Pancreas (tissue), 10 donors: ENCODE measurements at regions not wholly inside any gene's neighbourhood (a gene's known extent, or its start where the extent isn't known, plus 50 kb on each side); places are given as distances from the start of the nearest gene placed in this dataset.

ENCODE experiments used
- ATAC-seq, 4 donors: fragments of 200-7000 bp; cut with Tn5 transposase; one replicate each; pipeline versions ENCODE4 v1.8.0 to v1.9.1; 2020; ENCODE audit warnings: mild to moderate bottlenecking in 4 of 4, moderate library complexity in 4 of 4
- DNase-seq, 6 donors: peaks; one replicate each; pipeline ENCODE4 v3.0.0-alpha.2; 2020
- FAIRE-seq: peaks from 2 replicates; lab custom pipeline; 2012; peaks lifted over from hg19 to GRCh38; lab: Jason Lieb, UNC
- H3K27ac ChIP-seq, 4 donors: fragments of 200-600 bp; sonication (generic); 1 replicate in 3 of 4; 2 replicates in 1 of 4; pipeline versions ENCODE4 v1.5.0 to v1.8.0; 2020
- H3K27me3 ChIP-seq, 4 donors: fragments of 200-600 bp; one replicate each; pipeline ENCODE4 v1.8.0; 2021
- H3K36me3 ChIP-seq, 3 donors: fragments of 200-600 bp; sonication (generic) in 1 of 3; one replicate each; pipeline versions ENCODE4 v1.5.0 to v1.8.0; 2020 to 2021
- H3K4me1 ChIP-seq, 3 donors: fragments of 200-600 bp; one replicate each; pipeline ENCODE4 v1.8.0; 2021
- H3K4me3 ChIP-seq, 4 donors: fragments of 200-600 bp; sonication (generic) in 2 of 4; one replicate each; pipeline versions ENCODE4 v1.5.0 to v1.8.0; 2020 to 2021
- H3K9me3 ChIP-seq, 4 donors: fragments of 200-600 bp; one replicate each; pipeline ENCODE4 v1.8.0; 2021
- CTCF ChIP-seq, 4 donors: fragments of 200-600 bp; sonication (generic) in 3 of 4; IDR thresholded peaks; one replicate each; pipeline versions ENCODE4 v1.5.0 to v1.8.0; 2021; ENCODE audit warnings: antibody characterized with exemption in 4 of 4
- WGBS, 2 donors: extraction: QIAGEN DNeasy Blood & Tissue Kit; methylation state at CpG; one replicate each; pipeline ENCODE4 v1.1.7; 2013; 5-methylcytosine and 5-hydroxymethylcytosine counted together
- intact Hi-C, 3 donors: fragments of 100-400 bp; cut with DNase I; formaldehyde crosslinking; loops; one replicate each; pipeline versions ENCODE4 v1.11.1 to v1.14.2; 2022
- donor health status: healthy with polysubstance abuse.
- donor health status: DM: no; HTN: no; CAD: no; lungs with moderate emphysema.
- donor health status: DM: no; HTN: no; CAD: no.
- donor health status: control.
- donor health status: control.
- donor health status: Bipolar disorder and iron deficiency.
- donor health status: DM: yes; HTN: yes; CAD: no.
- donor health status: DM: no; HTN: no; CAD: no.
- donor health status: DM: no; HTN: no; CAD: no.
- donor health status: DM: yes; HTN: yes; CAD: no.

- Histone ChIP-seq H3K9me3 (no peaks in the 10 kb centered on the region), H3K4me1 (no peaks in the 10 kb centered on the region), H3K4me3 (no peak overlapping the region), H3K36me3 (no peaks in the 10 kb centered on the region), H3K27me3 (no peaks in the 10 kb centered on the region), H3K27ac (no peak overlapping the region)
- no peak for FAIRE-seq
- no peak for TF ChIP-seq CTCF (IDR thresholded peaks at IDR 0.05)
- ATAC-seq, result no peak
- no peak for DNase-seq
- intact Hi-C loops, result no loop called here
- 93 to 96% methylated on average over 2 of the region's 2 CpGs for WGBS, 2 donors
Measured at GRCh38 chr4:128686810-128687209, 122.7 kb upstream of the JADE1 start.

- Histone ChIP-seq H3K27ac (no peak overlapping the region), H3K36me3 (no peaks in the 10 kb centered on the region), H3K4me1 (no peaks in the 10 kb centered on the region), H3K4me3 (no peak overlapping the region), H3K27me3 (no peaks in the 10 kb centered on the region), H3K9me3 (no peaks in the 10 kb centered on the region)
- TF ChIP-seq CTCF (IDR thresholded peaks at IDR 0.05), result no peak
- peak in 1 of 4 donors; percentile 66 for ATAC-seq
- no peak for FAIRE-seq
- DNase-seq, result no peak
- WGBS, 2 donors, result 71 to 82% methylated on average over 2 of the region's 2 CpGs
- intact Hi-C loops, result no loop called here
Measured at GRCh38 chr4:128686032-128686465, 123.5 kb upstream of the JADE1 start.

GRCh38 chr4:128684016-128684415 is 125.5 kb upstream of the JADE1 start:
- intact Hi-C loops, result no loop called here
- H3K4me1 ChIP-seq, result no peaks in the 10 kb centered on the region
- H3K9me3 ChIP-seq, result no peaks in the 10 kb centered on the region
- no peak overlapping the region for H3K27ac ChIP-seq
- WGBS, 2 donors, result 87 to 91% methylated on average over 2 of the region's 2 CpGs
- no peaks in the 10 kb centered on the region for H3K36me3 ChIP-seq
- ATAC-seq, result no peak
- no peak for FAIRE-seq
- no peak for TF ChIP-seq CTCF (IDR thresholded peaks at IDR 0.05)
- no peaks in the 10 kb centered on the region for H3K27me3 ChIP-seq
- H3K4me3 ChIP-seq, result no peak overlapping the region
- DNase-seq, result no peak

GRCh38 chr4:128682942-128683666 is 126.4 kb upstream of the JADE1 start:
- no peak overlapping the region for H3K27ac ChIP-seq
- 73 to 80% methylated on average over 9 of the region's 9 CpGs for WGBS, 2 donors
- ATAC-seq (no peak), FAIRE-seq (no peak), DNase-seq (no peak)
- no peaks in the 10 kb centered on the region for H3K27me3 ChIP-seq
- no peaks in the 10 kb centered on the region for H3K4me1 ChIP-seq
- H3K36me3 ChIP-seq, result no peaks in the 10 kb centered on the region
- TF ChIP-seq CTCF (IDR thresholded peaks at IDR 0.05), result no peak
- H3K9me3 ChIP-seq, result no peaks in the 10 kb centered on the region
- H3K4me3 ChIP-seq, result no peak overlapping the region
- intact Hi-C loops, result no loop called here

- Histone ChIP-seq H3K27me3 (no peaks in the 10 kb centered on the region), H3K36me3 (no peaks in the 10 kb centered on the region), H3K4me3 (no peak overlapping the region), H3K4me1 (no peaks in the 10 kb centered on the region), H3K27ac (no peak overlapping the region), H3K9me3 (no peaks in the 10 kb centered on the region)
- ATAC-seq (no peak), DNase-seq (no peak), FAIRE-seq (no peak)
- WGBS, 2 donors, result 43 to 45% methylated on average over 1 of the region's 1 CpG
- no peak for TF ChIP-seq CTCF (IDR thresholded peaks at IDR 0.05)
- intact Hi-C loops, result no loop called here
Measured at GRCh38 chr4:128676095-128676494, 133.4 kb upstream of the JADE1 start.
